Activated naive CD4-positive, alpha-beta T cell treated with anti-CD3 and anti-CD28 coated beads, Interleukin-2, amount 50 U/mL, for 24 hours (primary cell): ENCODE measurements at regions not wholly inside any gene's neighbourhood (a gene's known extent, or its start where the extent isn't known, plus 50 kb on each side); places are given as distances from the start of the nearest gene placed in this dataset.

Experiments
- H3K27ac Mint-ChIP-seq: one replicate; pipeline ENCODE4 v1.8.0; 2021; ENCODE audit warnings: mild to moderate bottlenecking, mixed read lengths
- H3K27me3 Mint-ChIP-seq: one replicate; pipeline ENCODE4 v1.8.0; 2021; ENCODE audit warnings: mixed read lengths
- H3K36me3 Mint-ChIP-seq: one replicate; pipeline ENCODE4 v1.8.0; 2021; ENCODE audit warnings: mixed read lengths
- H3K4me1 Mint-ChIP-seq: one replicate; pipeline ENCODE4 v1.8.0; 2021; ENCODE audit warnings: mixed read lengths
- H3K4me3 Mint-ChIP-seq: one replicate; pipeline ENCODE4 v1.8.0; 2021; ENCODE audit warnings: mild to moderate bottlenecking, mixed read lengths
- H3K9me3 Mint-ChIP-seq: one replicate; pipeline ENCODE4 v1.8.0; 2021; ENCODE audit warnings: mixed read lengths

DNA sequence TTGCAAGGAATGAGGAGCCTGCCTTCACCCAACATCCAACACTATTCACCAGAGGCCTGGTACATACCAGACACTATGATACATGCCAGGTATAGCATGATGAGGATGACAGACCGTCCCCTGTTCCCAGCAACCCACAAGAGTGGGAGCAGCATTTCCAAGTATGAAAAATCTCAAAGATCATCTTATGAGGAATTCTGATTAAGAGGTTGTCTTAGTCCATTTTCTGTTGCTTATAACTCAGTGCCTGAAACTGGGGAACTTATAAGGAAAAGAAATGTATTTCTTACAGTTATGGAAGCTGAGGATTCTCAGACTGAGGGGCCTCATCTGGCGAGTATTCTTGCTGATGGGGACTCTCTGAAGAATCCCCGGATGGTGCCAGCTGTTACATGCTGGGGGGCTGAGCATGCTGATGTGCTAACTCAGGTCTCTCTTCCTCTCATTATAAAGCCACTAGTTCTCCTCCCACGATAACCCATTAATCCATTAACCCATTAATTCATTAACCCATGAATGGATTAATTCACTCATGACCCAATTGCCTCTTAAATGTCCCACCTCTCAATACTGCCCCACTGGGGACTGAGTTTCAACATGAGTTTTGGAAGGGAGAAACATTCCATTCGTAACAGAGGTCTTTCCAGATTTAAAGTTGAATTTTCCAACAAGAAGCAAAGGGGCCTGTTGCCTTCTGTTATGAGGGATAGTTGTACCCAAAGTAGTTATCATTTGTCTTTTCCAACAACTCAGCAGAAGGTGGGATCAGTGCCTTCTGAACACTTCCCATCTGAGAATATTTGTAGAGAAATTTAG, 173.9 kb downstream of the HERPUD2 start:
- H3K9me3 Mint-ChIP-seq = no peaks in the 10 kb centered on the region
- no peak overlapping the region for H3K27ac Mint-ChIP-seq
- H3K27me3 Mint-ChIP-seq = no peaks in the 10 kb centered on the region
- H3K36me3 Mint-ChIP-seq = no peaks in the 10 kb centered on the region
- no peak overlapping the region for H3K4me3 Mint-ChIP-seq
- no peaks in the 10 kb centered on the region for H3K4me1 Mint-ChIP-seq

GRCh38 chr7:35519971-35520809, 174.7 kb downstream of the HERPUD2 start:
- Mint-ChIP-seq H3K4me1 (no peaks in the 10 kb centered on the region), H3K27ac (no peak overlapping the region), H3K9me3 (no peaks in the 10 kb centered on the region), H3K27me3 (no peaks in the 10 kb centered on the region), H3K36me3 (no peaks in the 10 kb centered on the region), H3K4me3 (no peak overlapping the region)

GRCh38 chr7:35518767-35519166, 176.2 kb downstream of the HERPUD2 start:
- Mint-ChIP-seq H3K4me3 (no peak overlapping the region), H3K4me1 (no peaks in the 10 kb centered on the region), H3K9me3 (no peaks in the 10 kb centered on the region), H3K27me3 (no peaks in the 10 kb centered on the region), H3K36me3 (no peaks in the 10 kb centered on the region), H3K27ac (no peak overlapping the region)

DNA sequence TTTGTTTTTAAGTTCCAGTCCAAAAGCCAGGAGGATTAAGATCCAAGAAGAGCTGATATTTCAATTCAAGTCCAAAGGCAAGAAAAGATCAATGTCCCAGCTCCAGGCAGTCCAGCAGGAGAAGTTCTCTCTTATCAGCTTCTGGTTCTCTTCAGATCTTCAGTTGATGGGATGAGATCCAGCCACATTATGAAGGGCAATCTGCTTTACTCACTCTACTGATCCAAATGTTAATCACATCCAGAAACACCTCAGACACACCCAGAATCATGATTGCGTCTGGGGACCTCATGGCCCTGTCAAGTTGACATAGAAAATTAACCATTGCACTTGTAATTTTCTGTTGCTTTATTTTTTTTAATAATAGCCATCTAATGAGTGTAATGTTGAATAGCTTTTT, 178.4 kb downstream of the HERPUD2 start:
- no peaks in the 10 kb centered on the region for H3K9me3 Mint-ChIP-seq
- no peaks in the 10 kb centered on the region for H3K36me3 Mint-ChIP-seq
- no peaks in the 10 kb centered on the region for H3K4me1 Mint-ChIP-seq
- H3K27ac Mint-ChIP-seq = no peak overlapping the region
- H3K4me3 Mint-ChIP-seq = no peak overlapping the region
- H3K27me3 Mint-ChIP-seq = no peaks in the 10 kb centered on the region

DNA sequence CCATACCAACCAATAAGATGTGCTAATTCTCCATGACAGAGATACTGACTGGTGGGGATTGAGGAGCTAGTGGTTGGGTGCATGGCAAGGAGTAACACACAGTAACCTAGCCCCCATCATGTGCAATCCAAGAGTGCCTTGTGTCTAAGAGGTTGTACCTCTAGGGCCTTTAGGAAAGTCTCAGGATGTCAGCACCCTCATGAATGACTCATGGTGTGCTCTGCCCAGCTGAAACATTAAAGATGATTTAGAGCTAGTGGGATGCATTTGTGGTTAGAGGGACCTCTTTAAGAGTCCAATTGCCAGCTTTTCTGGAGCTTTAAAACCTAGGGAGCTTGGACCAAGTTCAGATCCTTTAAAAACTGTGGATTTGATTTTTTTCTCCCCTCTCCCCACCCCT, 181.1 kb downstream of the HERPUD2 start:
- Mint-ChIP-seq H3K27me3 (no peaks in the 10 kb centered on the region), H3K9me3 (no peaks in the 10 kb centered on the region), H3K4me3 (no peak overlapping the region), H3K36me3 (no peaks in the 10 kb centered on the region), H3K27ac (no peak overlapping the region), H3K4me1 (no peaks in the 10 kb centered on the region)

GRCh38 chr7:35513195-35513594, 181.7 kb downstream of the HERPUD2 start:
- Mint-ChIP-seq H3K4me1 (no peaks in the 10 kb centered on the region), H3K4me3 (no peak overlapping the region), H3K27me3 (no peaks in the 10 kb centered on the region), H3K9me3 (no peaks in the 10 kb centered on the region), H3K27ac (no peak overlapping the region), H3K36me3 (no peaks in the 10 kb centered on the region)

DNA sequence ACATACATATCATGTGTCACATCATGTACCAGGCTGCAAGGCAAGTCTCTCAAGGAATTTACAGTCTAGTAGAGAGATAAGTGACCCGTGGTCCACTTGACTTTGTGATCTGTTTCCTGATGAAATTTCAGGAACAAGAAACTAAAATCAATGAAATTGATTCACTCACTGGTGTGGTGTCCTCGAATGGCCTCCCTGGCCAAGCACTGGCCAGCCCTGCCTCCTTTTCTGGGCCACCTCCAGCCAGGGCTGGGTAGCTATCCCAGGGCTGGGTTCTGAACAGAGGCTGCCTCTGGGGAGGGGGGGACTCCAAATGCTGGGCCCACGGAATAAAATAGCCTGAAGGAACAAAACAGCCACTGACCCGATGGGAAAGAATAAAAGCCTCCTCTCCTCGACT, 182.2 kb downstream of the HERPUD2 start:
- Mint-ChIP-seq H3K27me3 (no peaks in the 10 kb centered on the region), H3K36me3 (no peaks in the 10 kb centered on the region), H3K27ac (no peak overlapping the region), H3K9me3 (no peaks in the 10 kb centered on the region), H3K4me1 (no peaks in the 10 kb centered on the region), H3K4me3 (no peak overlapping the region)

DNA sequence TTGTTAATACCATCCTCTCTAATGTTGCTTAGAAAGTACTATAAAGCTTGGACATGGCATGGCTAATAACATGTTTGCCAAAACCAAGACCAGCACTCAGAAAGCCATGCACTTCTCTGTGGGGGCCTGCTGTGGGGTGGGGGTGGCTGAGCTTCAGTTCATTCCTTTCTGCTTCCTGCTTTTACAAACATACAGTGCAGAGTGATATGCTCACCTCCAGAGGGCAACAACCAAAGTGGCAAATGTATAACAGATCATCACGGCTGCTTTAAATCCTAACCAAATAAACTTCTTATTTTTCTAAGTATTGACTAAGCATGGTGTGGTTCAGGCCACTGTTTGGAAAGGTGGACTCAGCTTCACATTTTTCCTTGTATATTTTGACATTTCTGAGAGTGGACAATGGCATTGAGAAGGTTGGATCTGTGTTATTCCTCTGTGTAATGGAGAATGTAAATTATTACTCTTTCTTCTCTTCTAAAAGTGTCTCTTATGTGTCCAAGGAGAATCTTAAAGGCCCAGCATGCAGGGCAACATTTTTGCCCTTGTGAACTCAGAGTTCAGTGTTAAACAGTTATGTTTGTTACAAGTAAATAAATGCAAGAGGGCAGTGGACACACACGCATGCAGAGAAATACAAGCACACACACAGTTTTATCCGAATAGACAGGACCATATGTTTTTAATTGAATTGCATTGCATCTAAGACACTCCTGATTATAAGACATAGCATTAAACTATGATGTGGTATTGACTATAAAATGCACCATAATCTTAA, 186.1 kb downstream of the HERPUD2 start:
- H3K4me3 Mint-ChIP-seq = no peak overlapping the region
- no peaks in the 10 kb centered on the region for H3K9me3 Mint-ChIP-seq
- no peaks in the 10 kb centered on the region for H3K27me3 Mint-ChIP-seq

GRCh38 chr7:35505066-35505465, 189.9 kb downstream of the HERPUD2 start:
- Mint-ChIP-seq H3K4me3 (no peak overlapping the region), H3K36me3 (no peaks in the 10 kb centered on the region), H3K9me3 (no peaks in the 10 kb centered on the region), H3K27me3 (no peaks in the 10 kb centered on the region), H3K4me1 (no peaks in the 10 kb centered on the region), H3K27ac (no peak overlapping the region)

More for the DNA sequence above, 186.1 kb downstream of the HERPUD2 start:
- H3K4me1 Mint-ChIP-seq = no peaks in the 10 kb centered on the region
- H3K27ac Mint-ChIP-seq = no peak overlapping the region
- no peaks in the 10 kb centered on the region for H3K36me3 Mint-ChIP-seq

GRCh38 chr7:35504365-35504764, 190.6 kb downstream of the HERPUD2 start:
- H3K4me1 Mint-ChIP-seq = no peaks in the 10 kb centered on the region
- no peak overlapping the region for H3K27ac Mint-ChIP-seq
- H3K36me3 Mint-ChIP-seq = no peaks in the 10 kb centered on the region
- H3K4me3 Mint-ChIP-seq = no peak overlapping the region
- H3K9me3 Mint-ChIP-seq = no peaks in the 10 kb centered on the region
- H3K27me3 Mint-ChIP-seq = no peaks in the 10 kb centered on the region

DNA sequence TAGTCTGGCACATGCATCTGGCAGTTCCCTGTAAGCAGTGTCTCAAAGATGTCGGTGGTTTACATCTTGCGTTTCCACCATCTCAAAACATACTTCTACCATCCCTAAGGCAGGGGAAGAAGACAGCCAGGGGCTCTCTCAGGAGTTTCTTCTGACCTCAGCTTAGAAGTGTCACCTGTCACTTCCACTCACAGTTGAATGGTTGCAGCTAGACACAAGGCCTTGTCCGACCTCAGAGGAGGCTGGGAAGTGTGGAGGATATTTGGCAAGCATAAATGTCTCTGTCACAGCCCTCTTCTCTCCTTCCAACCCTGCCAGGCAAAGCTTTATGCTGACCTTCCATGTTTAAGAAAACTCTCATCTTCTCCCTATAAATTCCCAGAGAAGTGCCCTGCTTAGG, 193.3 kb downstream of the HERPUD2 start:
- no peak overlapping the region for H3K27ac Mint-ChIP-seq
- no peaks in the 10 kb centered on the region for H3K36me3 Mint-ChIP-seq
- H3K9me3 Mint-ChIP-seq = no peaks in the 10 kb centered on the region
- peaks cover 5% of the 10 kb centered on the region for H3K27me3 Mint-ChIP-seq
- H3K4me1 Mint-ChIP-seq = no peaks in the 10 kb centered on the region
- no peak overlapping the region for H3K4me3 Mint-ChIP-seq

DNA sequence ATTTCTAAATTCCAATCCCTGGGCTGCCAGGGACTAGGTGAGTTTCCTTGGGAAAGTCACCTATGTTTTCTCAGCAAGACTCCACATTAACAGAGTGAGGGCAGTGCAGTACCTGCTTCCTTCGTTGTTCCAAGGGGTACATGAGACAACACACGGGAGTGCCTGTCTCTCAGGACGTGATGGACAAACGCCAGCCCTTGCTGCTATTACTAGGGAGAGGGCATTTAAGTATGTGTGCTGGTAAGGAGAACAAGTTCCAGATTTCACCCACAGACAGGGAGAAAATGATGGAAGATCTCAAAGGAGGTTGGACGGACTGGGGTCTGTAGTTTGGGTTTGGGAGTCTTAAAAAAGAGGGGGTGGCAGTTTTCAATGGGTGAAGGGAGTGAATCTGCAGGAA, 195.7 kb downstream of the HERPUD2 start:
- H3K4me3 Mint-ChIP-seq = no peak overlapping the region
- H3K9me3 Mint-ChIP-seq = no peaks in the 10 kb centered on the region
- no peaks in the 10 kb centered on the region for H3K36me3 Mint-ChIP-seq
- peaks cover 5% of the 10 kb centered on the region for H3K27me3 Mint-ChIP-seq
- H3K4me1 Mint-ChIP-seq = no peaks in the 10 kb centered on the region
- H3K27ac Mint-ChIP-seq = no peak overlapping the region

DNA sequence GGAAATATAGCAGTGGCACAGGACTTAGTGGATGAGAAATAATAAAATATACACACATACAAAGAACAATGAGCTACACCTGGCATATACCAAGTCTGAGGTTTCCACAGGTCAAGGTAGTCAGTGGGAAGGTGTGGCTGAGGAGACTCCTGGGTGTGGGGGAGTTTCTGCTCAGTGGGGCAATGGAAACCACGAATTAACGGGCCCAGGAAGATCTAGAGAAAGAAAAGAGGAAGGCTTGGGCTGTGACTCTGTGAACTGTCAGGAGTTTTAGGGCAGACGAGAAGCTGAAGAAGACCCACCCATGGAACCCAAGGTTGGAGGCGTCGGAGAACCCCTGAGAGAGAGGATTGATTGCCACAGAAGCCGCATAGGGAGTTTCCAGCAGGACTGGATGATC, 196.5 kb downstream of the HERPUD2 start:
- Mint-ChIP-seq H3K27ac (no peak overlapping the region), H3K27me3 (peaks cover 5% of the 10 kb centered on the region), H3K4me3 (no peak overlapping the region), H3K36me3 (no peaks in the 10 kb centered on the region), H3K9me3 (no peaks in the 10 kb centered on the region), H3K4me1 (no peaks in the 10 kb centered on the region)

DNA sequence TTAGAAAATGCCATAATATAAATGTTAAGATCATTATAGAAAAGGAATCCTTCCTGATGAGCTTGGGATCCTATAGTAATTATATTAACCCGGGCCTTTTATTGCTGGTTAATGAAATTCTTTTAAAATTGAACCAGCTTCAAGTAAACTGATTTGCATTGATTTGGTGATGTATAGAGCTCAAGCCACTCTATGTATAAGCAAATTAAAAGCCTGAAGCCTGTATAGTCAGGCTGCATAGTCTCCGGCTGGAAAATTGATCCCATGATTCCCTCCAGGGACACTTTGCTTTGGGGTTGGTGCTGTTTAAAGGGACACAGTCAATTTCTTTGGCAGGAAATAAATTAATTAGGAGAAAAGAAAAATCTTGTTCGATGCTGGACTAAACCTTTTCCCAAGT, 199.1 kb downstream of the HERPUD2 start:
- no peak overlapping the region for H3K27ac Mint-ChIP-seq
- H3K36me3 Mint-ChIP-seq = no peaks in the 10 kb centered on the region
- no peak overlapping the region for H3K4me3 Mint-ChIP-seq
- H3K4me1 Mint-ChIP-seq = no peaks in the 10 kb centered on the region
- peaks cover 5% of the 10 kb centered on the region for H3K27me3 Mint-ChIP-seq
- no peaks in the 10 kb centered on the region for H3K9me3 Mint-ChIP-seq

- Mint-ChIP-seq H3K9me3 (no peaks in the 10 kb centered on the region), H3K4me1 (no peaks in the 10 kb centered on the region), H3K36me3 (no peaks in the 10 kb centered on the region), H3K27me3 (peaks cover 5% of the 10 kb centered on the region), H3K4me3 (no peak overlapping the region), H3K27ac (no peak overlapping the region)
Measured at GRCh38 chr7:35495377-35495776, 199.6 kb downstream of the HERPUD2 start.

DNA sequence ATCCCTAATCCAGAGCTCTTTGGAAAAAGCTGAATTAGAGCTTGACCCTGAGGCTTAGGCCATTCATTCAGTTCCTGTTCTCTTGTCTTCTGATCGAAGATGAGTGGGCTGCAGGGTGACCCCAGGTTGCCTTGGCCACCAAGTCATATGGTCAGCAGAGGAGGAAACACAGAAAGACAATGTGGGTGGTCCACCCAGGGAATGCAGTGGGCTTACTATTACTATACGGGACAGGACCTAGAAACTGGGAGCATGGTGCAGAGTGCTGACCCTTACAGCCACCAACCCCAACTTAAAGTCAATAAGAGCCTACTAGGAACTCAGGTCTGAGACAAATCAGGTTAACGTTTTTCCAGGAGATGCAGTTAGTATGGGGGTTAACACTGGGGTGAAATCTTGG, 200.5 kb downstream of the HERPUD2 start:
- no peak overlapping the region for H3K4me3 Mint-ChIP-seq
- peaks cover 5% of the 10 kb centered on the region for H3K27me3 Mint-ChIP-seq
- H3K27ac Mint-ChIP-seq = no peak overlapping the region
- no peaks in the 10 kb centered on the region for H3K4me1 Mint-ChIP-seq
- H3K36me3 Mint-ChIP-seq = no peaks in the 10 kb centered on the region
- H3K9me3 Mint-ChIP-seq = no peaks in the 10 kb centered on the region
